Loucy (cell line): ENCODE measurements at regions not wholly inside any gene's neighbourhood (a gene's known extent, or its start where the extent isn't known, plus 50 kb on each side); places are given as distances from the start of the nearest gene placed in this dataset.

Experiments
- H2AFZ ChIP-seq: fragments of 200-600 bp; sonication (generic); 2 replicates; pipeline ENCODE4 v1.6.0; 2016; ENCODE audit warnings: antibody characterized with exemption, mild to moderate bottlenecking, low read length, moderate library complexity
- H3F3A ChIP-seq: fragments of 200-600 bp; 2 replicates; pipeline ENCODE4 v1.6.0; 2016; ENCODE audit warnings: antibody characterized with exemption, low read depth, mild to moderate bottlenecking
- H3K27me3 ChIP-seq: fragments of 200-600 bp; sonication (generic); 2 replicates; pipeline ENCODE4 v1.6.1; 2014; ENCODE audit warnings: low read length, mild to moderate bottlenecking; ENCODE audit not compliant: insufficient read depth, poor library complexity, severe bottlenecking
- H3K36me3 ChIP-seq: fragments of 200-600 bp; sonication (generic); 2 replicates; pipeline ENCODE4 v1.6.1; 2016; ENCODE audit warnings: low read length; ENCODE audit not compliant: insufficient read depth
- H3K4me1 ChIP-seq: fragments of 200-600 bp; sonication (generic); 2 replicates; pipeline ENCODE4 v1.5.1; 2014; ENCODE audit warnings: low read length, mild to moderate bottlenecking; ENCODE audit not compliant: insufficient read depth, poor library complexity, severe bottlenecking
- H3K4me2 ChIP-seq: fragments of 200-600 bp; sonication (generic); 2 replicates; pipeline ENCODE4 v1.6.0; 2014; ENCODE audit warnings: antibody characterized with exemption, low read length, low read depth, mild to moderate bottlenecking; ENCODE audit not compliant: poor library complexity, severe bottlenecking
- H3K4me3 ChIP-seq: fragments of 200-600 bp; sonication (generic); 2 replicates; pipeline ENCODE4 v1.5.1; 2014; ENCODE audit warnings: low read length, mild to moderate bottlenecking, mixed read lengths; ENCODE audit not compliant: poor library complexity, severe bottlenecking
- H3K79me2 ChIP-seq: fragments of 200-600 bp; sonication (generic); 2 replicates; pipeline ENCODE4 v1.6.1; 2014; ENCODE audit warnings: low read length; ENCODE audit not compliant: insufficient read depth
- H3K9ac ChIP-seq: fragments of 200-600 bp; sonication (generic); 2 replicates; pipeline ENCODE4 v1.6.0; 2014; ENCODE audit warnings: mild to moderate bottlenecking, low read depth, low read length, moderate library complexity; ENCODE audit not compliant: poor library complexity, severe bottlenecking
- H3K9me2 ChIP-seq: fragments of 200-600 bp; sonication (generic); replicated peaks from 2 replicates; pipeline ENCODE4 v1.6.1; 2016; ENCODE audit warnings: low read depth, low read length, mixed read lengths
- H3K9me3 ChIP-seq: fragments of 200-600 bp; sonication (generic); 2 replicates; pipeline ENCODE4 v1.6.1; 2014; ENCODE audit warnings: mild to moderate bottlenecking, antibody characterized with exemption, low read length, low read depth; ENCODE audit not compliant: insufficient read depth
- H4K20me1 ChIP-seq: fragments of 200-600 bp; sonication (generic); 2 replicates; pipeline ENCODE4 v1.6.0; 2014; ENCODE audit warnings: antibody characterized with exemption, low read length, mild to moderate bottlenecking; ENCODE audit not compliant: insufficient read depth, poor library complexity, severe bottlenecking
- EZH2phosphoT487 ChIP-seq: fragments of 200-600 bp; IDR thresholded peaks from 2 replicates; pipeline ENCODE4 v1.6.1; 2018; ENCODE audit warnings: antibody characterized with exemption, mild to moderate bottlenecking, moderate library complexity, borderline replicate concordance
- TF ChIP-seq, protein P1 (sequence below): fragments of 200-600 bp; sonication (generic); conservative IDR thresholded peaks from 2 replicates; pipeline ENCODE4 v1.5.1; 2014; ENCODE audit warnings: mild to moderate bottlenecking, antibody characterized with exemption, low read length

DNA sequence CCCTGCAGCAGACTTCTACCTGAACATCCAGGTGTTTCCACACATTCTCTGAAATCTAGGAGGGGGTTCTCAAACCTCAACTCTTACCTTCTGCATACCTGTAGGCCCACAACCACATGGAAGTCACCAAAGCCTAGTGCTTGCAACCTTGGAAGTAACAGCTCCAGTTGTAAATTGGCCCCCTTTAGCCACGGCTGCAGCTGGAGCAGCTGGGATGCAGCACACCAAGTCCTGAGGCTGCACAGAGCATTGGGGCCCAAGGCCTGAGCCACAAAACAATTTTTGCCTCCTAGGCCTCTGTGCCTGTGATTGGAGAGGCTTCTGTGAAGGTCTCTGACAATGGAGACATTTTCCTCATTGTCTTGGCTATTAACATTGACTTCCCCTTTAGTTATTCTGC, 772.4 kb upstream of the INTU start:
- H2AFZ ChIP-seq: no peak overlapping the region
- no peaks in the 10 kb centered on the region for H4K20me1 ChIP-seq
- no peaks in the 10 kb centered on the region for H3K9me3 ChIP-seq
- no peaks in the 10 kb centered on the region for H3K4me1 ChIP-seq
- TF ChIP-seq, protein P1, sequence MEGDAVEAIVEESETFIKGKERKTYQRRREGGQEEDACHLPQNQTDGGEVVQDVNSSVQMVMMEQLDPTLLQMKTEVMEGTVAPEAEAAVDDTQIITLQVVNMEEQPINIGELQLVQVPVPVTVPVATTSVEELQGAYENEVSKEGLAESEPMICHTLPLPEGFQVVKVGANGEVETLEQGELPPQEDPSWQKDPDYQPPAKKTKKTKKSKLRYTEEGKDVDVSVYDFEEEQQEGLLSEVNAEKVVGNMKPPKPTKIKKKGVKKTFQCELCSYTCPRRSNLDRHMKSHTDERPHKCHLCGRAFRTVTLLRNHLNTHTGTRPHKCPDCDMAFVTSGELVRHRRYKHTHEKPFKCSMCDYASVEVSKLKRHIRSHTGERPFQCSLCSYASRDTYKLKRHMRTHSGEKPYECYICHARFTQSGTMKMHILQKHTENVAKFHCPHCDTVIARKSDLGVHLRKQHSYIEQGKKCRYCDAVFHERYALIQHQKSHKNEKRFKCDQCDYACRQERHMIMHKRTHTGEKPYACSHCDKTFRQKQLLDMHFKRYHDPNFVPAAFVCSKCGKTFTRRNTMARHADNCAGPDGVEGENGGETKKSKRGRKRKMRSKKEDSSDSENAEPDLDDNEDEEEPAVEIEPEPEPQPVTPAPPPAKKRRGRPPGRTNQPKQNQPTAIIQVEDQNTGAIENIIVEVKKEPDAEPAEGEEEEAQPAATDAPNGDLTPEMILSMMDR: no peak
- TF ChIP-seq EZH2phosphoT487: no peak
- H3K27me3 ChIP-seq: no peaks in the 10 kb centered on the region
- no peaks in the 10 kb centered on the region for H3F3A ChIP-seq
- H3K9ac ChIP-seq: no peak overlapping the region
- H3K4me2 ChIP-seq: no peak overlapping the region
- no peaks in the 10 kb centered on the region for H3K9me2 ChIP-seq
- H3K36me3 ChIP-seq: no peaks in the 10 kb centered on the region
- H3K79me2 ChIP-seq: no peaks in the 10 kb centered on the region
- H3K4me3 ChIP-seq: no peak overlapping the region

DNA sequence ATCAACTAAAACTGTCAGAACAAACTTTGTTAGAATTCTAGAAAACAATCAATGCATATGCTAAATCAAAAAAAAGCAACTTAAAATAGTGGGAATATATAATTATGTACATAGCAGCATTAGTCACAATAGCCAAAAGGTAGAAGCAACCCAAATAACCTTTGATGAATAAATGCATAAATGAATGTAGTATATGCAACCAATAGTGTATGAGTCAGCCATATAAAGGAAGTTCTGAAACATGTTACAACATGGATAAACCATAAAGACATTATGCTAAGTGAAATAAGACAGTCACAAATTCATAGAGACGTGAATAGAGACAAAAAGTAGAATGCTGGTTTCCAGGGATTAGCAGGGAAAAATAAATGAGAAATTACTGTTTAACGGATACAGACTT, 762.8 kb upstream of the INTU start:
- Histone ChIP-seq H4K20me1 (no peaks in the 10 kb centered on the region), H3K9ac (no peak overlapping the region), H3K9me2 (no peaks in the 10 kb centered on the region), H3K79me2 (no peaks in the 10 kb centered on the region), H3K9me3 (no peaks in the 10 kb centered on the region), H3K27me3 (no peaks in the 10 kb centered on the region), H3K4me2 (no peak overlapping the region), H3K4me3 (no peak overlapping the region), H2AFZ (no peak overlapping the region), H3K36me3 (no peaks in the 10 kb centered on the region), H3F3A (no peaks in the 10 kb centered on the region), H3K4me1 (no peaks in the 10 kb centered on the region)
- TF ChIP-seq, protein P1: no peak
- no peak for TF ChIP-seq EZH2phosphoT487

- Histone ChIP-seq H3K4me2 (no peak overlapping the region), H3K9me3 (no peaks in the 10 kb centered on the region), H2AFZ (no peak overlapping the region), H3K36me3 (no peaks in the 10 kb centered on the region), H4K20me1 (no peaks in the 10 kb centered on the region), H3K9me2 (no peaks in the 10 kb centered on the region), H3K4me1 (no peaks in the 10 kb centered on the region), H3K4me3 (no peak overlapping the region), H3K79me2 (no peaks in the 10 kb centered on the region), H3K27me3 (no peaks in the 10 kb centered on the region), H3K9ac (no peak overlapping the region), H3F3A (no peaks in the 10 kb centered on the region)
- TF ChIP-seq EZH2phosphoT487: no peak
- TF ChIP-seq, protein P1: no peak
Measured at GRCh38 chr4:126871810-126872209, 760.9 kb upstream of the INTU start.
